Keratinocyte (primary cell): ENCODE measurements at regions not wholly inside any gene's neighbourhood (a gene's known extent, or its start where the extent isn't known, plus 50 kb on each side); places are given as distances from the start of the nearest gene placed in this dataset.

Source experiments
- DNase-seq: peaks from one replicate; pipeline ENCODE4 v3.0.0-alpha.2; 2011; ENCODE audit warnings: low read depth, missing footprints, low spot score
- FAIRE-seq: peaks from 2 replicates; lab custom pipeline; 2011; peaks lifted over from hg19 to GRCh38; lab: Jason Lieb, UNC
- H2AFZ ChIP-seq: 2 replicates; pipeline ENCODE4 v1.6.0; 2012; ENCODE audit warnings: low read length, control low read depth, inconsistent platforms; ENCODE audit not compliant: control insufficient read depth
- H3K27ac ChIP-seq: 2 replicates; pipeline ENCODE4 v1.5.1; 2011; ENCODE audit warnings: low read length; ENCODE audit not compliant: control insufficient read depth, insufficient read depth
- H3K27me3 ChIP-seq: 3 replicates; pipeline ENCODE4 v1.6.0; 2011; ENCODE audit warnings: low read length; ENCODE audit not compliant: control insufficient read depth, insufficient read depth; ENCODE audit errors: extremely low read depth
- H3K36me3 ChIP-seq, 2 experiments: 2 replicates in 1 of 2; 3 replicates in 1 of 2; pipeline ENCODE4 v1.5.1; 2011; ENCODE audit warnings: low read length in 2 of 2, mild to moderate bottlenecking in 1 of 2; ENCODE audit not compliant: control insufficient read depth in 2 of 2, insufficient read depth in 2 of 2; ENCODE audit errors: extremely low read depth in 1 of 2
- H3K4me1 ChIP-seq: 3 replicates; pipeline ENCODE4 v1.5.1; 2011; ENCODE audit warnings: low read length; ENCODE audit not compliant: control insufficient read depth, insufficient read depth; ENCODE audit errors: extremely low read depth
- H3K4me2 ChIP-seq: 3 replicates; pipeline ENCODE4 v1.6.0; 2011; ENCODE audit warnings: low read depth, low read length; ENCODE audit not compliant: control insufficient read depth, insufficient read depth; ENCODE audit errors: extremely low read depth
- H3K4me3 ChIP-seq, 3 experiments: fragments of 200-600 bp in 1 of 3; sonication (generic) in 1 of 3; 2 replicates in 2 of 3; 3 replicates in 1 of 3; pipeline ENCODE4 v1.5.1; 2011 to 2016; ENCODE audit warnings: low read length in 3 of 3, mild to moderate bottlenecking in 3 of 3, control low read depth in 2 of 3, inconsistent platforms in 1 of 3, low read depth in 1 of 3, mixed read lengths in 1 of 3, mixed run types in 1 of 3, moderate library complexity in 1 of 3; ENCODE audit not compliant: control insufficient read depth in 2 of 3, insufficient read depth in 2 of 3; ENCODE audit errors: extremely low read depth in 1 of 3
- H3K79me2 ChIP-seq: 2 replicates; pipeline ENCODE4 v1.6.0; 2012; ENCODE audit warnings: low read length; ENCODE audit not compliant: control insufficient read depth, insufficient read depth
- H3K9ac ChIP-seq: 3 replicates; pipeline ENCODE4 v1.6.0; 2011; ENCODE audit warnings: low read length; ENCODE audit not compliant: control insufficient read depth, insufficient read depth; ENCODE audit errors: extremely low read depth
- H3K9me1 ChIP-seq: 3 replicates; pipeline ENCODE4 v1.6.0; 2011; ENCODE audit warnings: low read length; ENCODE audit not compliant: control insufficient read depth, insufficient read depth; ENCODE audit errors: extremely low read depth
- H3K9me3 ChIP-seq: 2 replicates; pipeline ENCODE4 v1.5.1; 2012; ENCODE audit warnings: low read depth, low read length; ENCODE audit not compliant: control insufficient read depth
- H4K20me1 ChIP-seq: 3 replicates; pipeline ENCODE4 v1.6.0; 2011; ENCODE audit warnings: low read length; ENCODE audit not compliant: control insufficient read depth, insufficient read depth; ENCODE audit errors: extremely low read depth
- EZH2 ChIP-seq: IDR thresholded peaks from one replicate; pipeline ENCODE4 v1.6.1; 2012; ENCODE audit warnings: inconsistent platforms, mild to moderate bottlenecking, low read length, moderate library complexity
- dilution Hi-C: fragments of 300-500 bp; cut with MboI; formaldehyde crosslinking; loops from one replicate; pipeline ENCODE4 v1.7.0; 2020; ENCODE audit warnings: low sequenced_read_pairs; ENCODE audit not compliant: extremely low pct_ligation_motif_present
- TF ChIP-seq, protein P1 (sequence below), 3 experiments: IDR thresholded peaks in 1 of 3; conservative IDR thresholded peaks in 1 of 3; optimal IDR thresholded peaks in 1 of 3; 2 replicates in 2 of 3; 3 replicates in 1 of 3; pipeline versions ENCODE3 to v1.5.1; 2011; ENCODE audit warnings: low read length in 3 of 3, mild to moderate bottlenecking in 3 of 3, moderate library complexity in 2 of 3, control low read depth in 1 of 3, inconsistent platforms in 1 of 3; ENCODE audit not compliant: insufficient read depth in 2 of 3; ENCODE audit errors: extremely low read depth in 1 of 3

DNA sequence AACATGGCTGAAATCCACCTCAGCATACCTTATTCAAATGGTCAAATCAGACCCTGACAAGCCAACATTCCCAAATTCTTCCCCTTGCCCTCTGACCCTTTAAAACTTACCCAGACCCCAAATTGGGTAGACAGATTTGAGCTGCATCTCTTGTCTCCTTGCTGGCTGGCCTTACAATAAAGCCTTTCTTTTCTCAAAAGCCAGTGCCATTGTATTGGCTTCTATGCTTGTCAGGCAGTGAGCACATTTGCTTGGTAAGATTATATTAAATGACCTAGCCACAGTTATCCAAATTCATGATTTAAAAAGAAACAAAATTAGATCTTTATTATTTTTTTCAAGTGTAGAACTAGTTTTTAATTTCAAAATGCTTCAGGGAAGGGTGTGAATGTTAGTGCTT, 67.8 kb upstream of the FAM83B start:
- peak; percentile 56 for FAIRE-seq
- no peak overlapping the region for H3K27ac ChIP-seq
- no peaks in the 10 kb centered on the region for H4K20me1 ChIP-seq

DNA sequence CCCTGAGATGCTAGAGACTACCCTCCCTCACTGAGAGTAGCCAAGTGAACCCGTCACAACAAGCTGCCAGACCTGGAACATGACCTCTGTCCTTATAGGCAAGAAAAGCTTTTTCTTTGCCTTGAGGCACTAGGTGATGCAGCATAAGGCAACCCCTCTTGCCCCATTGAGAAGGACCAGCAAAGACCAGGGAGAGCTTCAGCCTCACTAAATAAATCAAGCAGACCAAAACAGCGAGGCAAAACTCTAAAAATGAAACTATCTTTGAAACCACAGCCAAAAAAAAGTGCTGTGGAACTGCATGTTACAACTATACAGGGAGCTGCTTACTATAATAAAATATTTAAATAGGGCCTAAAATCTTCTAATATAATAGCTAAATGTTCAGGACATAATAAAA, 62.6 kb upstream of the FAM83B start:
- Histone ChIP-seq H4K20me1 (no peaks in the 10 kb centered on the region), H3K4me1 (peaks cover 6% of the 10 kb centered on the region), H3K27me3 (no peaks in the 10 kb centered on the region), H3K4me3 (peak overlapping the region in 1 of 3 experiments; percentile 44), H3K9ac (no peak overlapping the region), H3K4me2 (peak overlapping the region; percentile 61), H2AFZ (peak overlapping the region; percentile 68), H3K9me3 (no peaks in the 10 kb centered on the region), H3K27ac (no peak overlapping the region), H3K9me1 (no peaks in the 10 kb centered on the region), H3K36me3 (no peaks in the 10 kb centered on the region), H3K79me2 (no peaks in the 10 kb centered on the region)
- FAIRE-seq (no peak), DNase-seq (no peak)
- dilution Hi-C loops = no loop called here
- TF ChIP-seq, protein P1, sequence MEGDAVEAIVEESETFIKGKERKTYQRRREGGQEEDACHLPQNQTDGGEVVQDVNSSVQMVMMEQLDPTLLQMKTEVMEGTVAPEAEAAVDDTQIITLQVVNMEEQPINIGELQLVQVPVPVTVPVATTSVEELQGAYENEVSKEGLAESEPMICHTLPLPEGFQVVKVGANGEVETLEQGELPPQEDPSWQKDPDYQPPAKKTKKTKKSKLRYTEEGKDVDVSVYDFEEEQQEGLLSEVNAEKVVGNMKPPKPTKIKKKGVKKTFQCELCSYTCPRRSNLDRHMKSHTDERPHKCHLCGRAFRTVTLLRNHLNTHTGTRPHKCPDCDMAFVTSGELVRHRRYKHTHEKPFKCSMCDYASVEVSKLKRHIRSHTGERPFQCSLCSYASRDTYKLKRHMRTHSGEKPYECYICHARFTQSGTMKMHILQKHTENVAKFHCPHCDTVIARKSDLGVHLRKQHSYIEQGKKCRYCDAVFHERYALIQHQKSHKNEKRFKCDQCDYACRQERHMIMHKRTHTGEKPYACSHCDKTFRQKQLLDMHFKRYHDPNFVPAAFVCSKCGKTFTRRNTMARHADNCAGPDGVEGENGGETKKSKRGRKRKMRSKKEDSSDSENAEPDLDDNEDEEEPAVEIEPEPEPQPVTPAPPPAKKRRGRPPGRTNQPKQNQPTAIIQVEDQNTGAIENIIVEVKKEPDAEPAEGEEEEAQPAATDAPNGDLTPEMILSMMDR (optimal IDR thresholded peaks at IDR 0.05 in 1 of 3, IDR thresholded peaks at IDR 0.05 in 1 of 3, conservative IDR thresholded peaks at IDR 0.05 in 1 of 3; ENCODE audit: extremely low read depth in 1 of 3, insufficient read depth in 2 of 3, low read length in 3 of 3) = no peak
- no peak for TF ChIP-seq EZH2

More for the DNA sequence above, 67.8 kb upstream of the FAM83B start:
- Histone ChIP-seq H3K4me3 (no peak overlapping the region), H3K27me3 (no peaks in the 10 kb centered on the region), H3K36me3 (no peaks in the 10 kb centered on the region), H3K4me2 (no peak overlapping the region), H3K4me1 (peaks cover 2% of the 10 kb centered on the region), H2AFZ (no peak overlapping the region), H3K79me2 (no peaks in the 10 kb centered on the region), H3K9me1 (no peaks in the 10 kb centered on the region), H3K9ac (no peak overlapping the region), H3K9me3 (no peaks in the 10 kb centered on the region)
- dilution Hi-C loops = no loop called here
- no peak for TF ChIP-seq EZH2
- TF ChIP-seq, protein P1 (optimal IDR thresholded peaks at IDR 0.05 in 1 of 3, IDR thresholded peaks at IDR 0.05 in 1 of 3, conservative IDR thresholded peaks at IDR 0.05 in 1 of 3; ENCODE audit: extremely low read depth in 1 of 3, insufficient read depth in 2 of 3, low read length in 3 of 3) = no peak
- DNase-seq = no peak
